CD4-positive, alpha-beta T cell treated with Interleukin-15 for 4 hours (primary cell): ENCODE measurements at regions not wholly inside any gene's neighbourhood (a gene's known extent, or its start where the extent isn't known, plus 50 kb on each side); places are given as distances from the start of the nearest gene placed in this dataset.
"Not testable (repeated sequence)": the region's sequence is repeated elsewhere in the genome, so short reads cannot be mapped to it uniquely, and the experiment has no call there.

Source experiments
- DNase-seq: peaks from one replicate; pipeline ENCODE4 v3.0.0-alpha.2; 2020; ENCODE audit warnings: low spot score

GRCh38 chr6:120355822-120356221 is 978.5 kb downstream of the TBC1D32 start:
- no peak for DNase-seq

GRCh38 chr6:120354452-120355098 is 979.7 kb downstream of the TBC1D32 start:
- no peak for DNase-seq

GRCh38 chr6:120352491-120352890 is 981.8 kb downstream of the TBC1D32 start:
- no peak for DNase-seq

DNA sequence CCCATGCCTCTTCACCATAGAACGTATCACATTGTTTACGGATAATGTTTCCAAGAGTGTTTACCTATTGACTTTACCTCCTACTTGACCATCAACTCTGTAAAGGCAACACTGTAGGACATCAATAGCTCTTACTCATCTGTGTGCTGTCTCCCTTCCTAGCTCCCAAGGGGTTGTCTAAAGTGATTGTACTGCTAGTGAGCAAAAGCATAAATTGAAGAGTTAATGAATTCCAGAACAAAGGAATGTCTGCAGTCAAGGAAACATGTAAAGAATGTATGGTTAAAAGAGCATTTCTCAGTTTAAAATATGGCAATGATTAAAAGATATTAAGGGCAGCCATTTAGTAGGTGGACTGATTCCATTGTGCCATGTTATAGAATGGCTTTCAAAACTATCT is 985.4 kb downstream of the TBC1D32 start:
- no peak for DNase-seq

DNA sequence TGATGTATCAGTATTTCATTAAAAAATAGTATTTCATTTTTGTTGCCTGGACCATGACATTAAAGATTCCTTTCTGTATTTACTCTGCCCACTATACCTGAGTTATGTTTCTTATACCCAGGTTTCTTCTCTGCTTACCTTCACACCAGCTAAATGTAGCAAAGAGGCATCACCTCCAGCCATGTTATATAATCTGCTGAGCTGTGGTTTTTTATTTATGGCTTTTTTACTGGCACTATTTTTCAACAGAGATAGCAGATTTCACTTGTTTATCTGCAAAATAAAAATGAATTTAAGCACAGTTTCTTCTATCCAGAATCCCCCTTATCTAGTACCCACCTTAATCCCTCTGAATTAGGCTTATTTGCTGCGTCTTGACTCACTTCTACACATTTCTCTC is 979.0 kb upstream of the MAN1A1 start:
- no peak for DNase-seq

DNA sequence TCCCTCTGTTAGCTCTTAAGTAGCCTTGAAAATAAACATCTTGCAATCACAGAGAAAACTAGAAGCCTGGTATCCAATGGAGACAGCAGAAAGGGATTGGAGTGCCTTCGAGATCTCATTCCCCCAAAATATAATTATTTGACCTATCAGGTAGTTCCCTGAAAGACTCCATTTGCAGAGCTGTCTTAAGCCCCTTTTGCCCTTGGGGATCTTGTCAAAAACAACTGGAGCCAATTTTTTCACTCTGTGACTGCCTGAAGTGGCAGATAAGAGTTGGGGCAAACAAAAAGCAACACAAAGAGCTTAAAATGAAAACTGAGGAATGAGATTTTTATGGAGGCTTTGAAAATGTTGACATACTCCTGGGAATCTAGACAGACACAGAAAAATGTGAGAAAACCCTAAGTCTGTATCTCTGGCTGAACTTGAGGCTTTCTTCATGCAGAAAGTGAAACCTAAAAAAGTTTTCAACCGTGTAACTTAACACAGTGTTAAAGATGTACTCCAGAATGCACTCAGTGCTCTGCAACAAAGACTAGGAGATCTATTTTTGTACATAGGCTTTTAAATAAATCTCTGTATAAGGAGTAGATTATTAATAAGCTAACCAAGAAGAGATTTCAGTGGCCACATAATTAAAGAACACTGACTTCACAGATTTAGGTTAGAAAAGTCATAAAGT is 971.1 kb upstream of the MAN1A1 start:
- DNase-seq: no peak

- no peak for DNase-seq
Measured at GRCh38 chr6:120304223-120304622, 954.7 kb upstream of the MAN1A1 start.

GRCh38 chr6:120303527-120303926 is 954.0 kb upstream of the MAN1A1 start:
- no peak for DNase-seq

- DNase-seq: no peak
Measured at GRCh38 chr6:120302041-120302440, 952.5 kb upstream of the MAN1A1 start.

DNA sequence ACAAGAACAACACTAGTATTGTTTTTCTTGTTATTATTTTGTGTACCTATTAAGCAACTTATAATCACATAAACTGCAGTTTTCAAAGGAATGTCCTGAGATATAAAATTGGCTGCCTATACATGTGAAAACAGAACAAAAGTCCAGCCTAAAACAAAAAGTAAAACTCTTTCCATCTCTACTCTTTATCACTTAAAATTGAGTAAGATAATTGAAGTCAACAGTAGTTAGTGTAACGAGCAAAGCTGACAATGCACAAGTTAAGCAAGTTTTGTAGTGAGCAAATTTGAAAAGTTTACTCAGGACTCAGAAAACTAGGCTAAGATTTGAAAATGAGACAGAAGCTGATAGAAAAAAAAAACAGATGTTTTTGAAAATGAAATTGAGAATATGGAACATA is 941.4 kb upstream of the MAN1A1 start:
- no peak for DNase-seq

DNA sequence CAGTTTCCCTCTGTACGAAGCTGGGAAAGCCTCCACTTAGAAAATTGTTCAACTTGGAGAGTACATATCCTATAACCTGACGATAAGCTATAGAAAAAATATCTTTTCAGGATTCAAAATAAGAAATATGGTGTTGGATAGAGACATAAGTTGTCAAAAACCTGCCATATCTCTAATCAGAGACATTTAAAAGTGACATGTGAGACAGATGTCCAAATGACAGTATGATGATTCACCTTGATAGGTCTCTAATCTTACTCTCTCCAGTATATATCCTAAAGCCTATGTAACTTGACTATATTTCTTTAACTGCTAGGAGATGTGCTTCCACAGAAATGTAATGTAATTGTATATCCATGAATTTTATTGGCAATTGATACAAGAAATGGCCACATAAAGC is 932.4 kb upstream of the MAN1A1 start:
- DNase-seq: no peak

- no peak for DNase-seq
Measured at GRCh38 chr6:120279466-120280167, 930.1 kb upstream of the MAN1A1 start.

DNA sequence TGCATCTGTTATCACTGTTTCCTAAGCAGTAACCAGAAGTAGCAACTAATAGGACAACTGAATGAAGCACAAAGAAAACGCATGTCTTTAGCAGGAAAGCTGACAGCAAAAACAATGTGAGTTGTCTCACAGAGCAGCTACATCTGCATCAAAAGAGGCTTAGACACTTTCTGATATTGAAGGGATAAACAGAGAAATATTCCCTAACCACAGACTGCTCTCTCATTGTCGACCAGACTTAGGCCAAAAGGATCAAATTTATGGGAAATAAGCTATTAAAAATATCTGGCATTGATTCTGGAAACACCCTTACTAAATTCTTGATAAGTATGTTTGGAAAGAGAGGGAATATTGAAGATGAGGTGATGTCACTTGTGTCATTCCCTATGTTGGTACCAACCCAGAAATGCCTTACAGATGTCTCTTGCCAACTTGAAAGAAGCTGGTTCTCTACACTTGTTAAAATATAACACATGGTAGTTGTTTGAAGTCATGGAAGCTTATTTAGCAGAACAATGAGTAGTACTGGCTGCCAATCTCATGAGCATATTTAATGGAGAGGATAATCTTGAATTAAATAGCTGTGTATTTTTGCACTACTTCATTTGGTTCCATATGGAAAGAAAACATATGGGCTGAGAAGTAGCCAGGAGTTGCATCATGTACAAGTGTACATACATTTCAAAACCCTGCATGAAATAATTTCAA is 929.3 kb upstream of the MAN1A1 start:
- DNase-seq: no peak

GRCh38 chr6:120274547-120274946 is 925.0 kb upstream of the MAN1A1 start:
- no peak for DNase-seq

GRCh38 chr6:120273411-120273810 is 923.9 kb upstream of the MAN1A1 start:
- no peak for DNase-seq

GRCh38 chr6:120272038-120272437 is 922.5 kb upstream of the MAN1A1 start:
- no peak for DNase-seq

DNA sequence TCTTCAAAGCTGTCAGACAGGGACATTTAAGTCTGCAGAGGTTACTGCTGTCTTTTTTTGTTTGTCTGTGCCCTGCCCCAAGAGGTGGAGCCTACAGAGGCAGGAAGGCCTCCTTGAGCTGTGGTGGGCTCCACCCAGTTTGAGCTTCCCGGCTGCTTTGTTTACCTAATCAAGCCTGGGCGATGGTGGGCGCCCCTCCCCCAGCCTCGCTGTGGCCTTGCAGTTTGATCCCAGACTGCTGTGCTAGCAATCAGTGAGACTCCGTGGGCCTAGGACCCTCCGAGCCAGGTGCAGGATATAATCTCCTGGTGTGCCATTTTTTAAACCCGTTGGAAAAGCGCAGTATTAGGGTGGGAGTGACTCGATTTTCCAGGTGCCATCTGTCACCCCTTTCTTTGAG is 918.7 kb upstream of the MAN1A1 start:
- not testable (repeated sequence) for DNase-seq

DNA sequence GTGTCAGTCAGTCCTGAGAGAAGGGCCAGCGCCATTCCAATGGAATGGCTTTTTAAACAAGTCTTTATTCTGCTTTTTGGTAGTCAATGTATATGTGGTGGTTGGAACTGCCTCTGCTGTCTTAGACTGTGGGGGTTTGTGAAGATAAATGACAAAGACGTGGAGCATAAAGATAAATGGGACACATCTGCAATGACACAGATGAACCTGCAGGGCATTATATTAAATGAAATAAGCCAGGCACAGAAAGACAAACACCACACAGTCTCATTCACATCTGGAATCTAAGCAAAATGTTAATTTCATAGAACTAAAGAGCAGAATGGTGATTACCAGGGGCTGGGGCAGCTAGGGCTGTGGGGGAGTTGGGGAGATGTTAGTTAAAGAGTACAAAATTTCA is 912.8 kb upstream of the MAN1A1 start:
- no peak for DNase-seq

DNA sequence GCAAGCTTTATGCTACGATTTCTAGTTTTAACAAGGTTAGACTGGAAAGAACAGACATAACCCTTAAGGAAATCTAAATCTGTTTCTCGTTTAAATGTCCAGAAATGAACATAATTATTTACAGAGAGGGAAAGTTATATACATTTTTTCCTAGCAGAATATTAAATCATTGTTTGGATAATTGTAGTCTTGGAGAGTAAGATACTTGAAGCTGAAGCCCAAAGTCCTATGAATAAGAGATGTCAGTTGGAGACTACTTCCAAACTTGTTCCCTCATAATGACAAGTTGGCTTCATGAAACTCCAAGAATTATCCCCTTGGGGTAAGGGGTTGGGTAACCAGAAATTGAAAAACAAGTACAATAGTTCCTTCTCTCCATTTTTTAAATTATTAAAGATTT is 911.1 kb upstream of the MAN1A1 start:
- no peak for DNase-seq

- DNase-seq: no peak
Measured at GRCh38 chr6:120254651-120255050, 905.1 kb upstream of the MAN1A1 start.

DNA sequence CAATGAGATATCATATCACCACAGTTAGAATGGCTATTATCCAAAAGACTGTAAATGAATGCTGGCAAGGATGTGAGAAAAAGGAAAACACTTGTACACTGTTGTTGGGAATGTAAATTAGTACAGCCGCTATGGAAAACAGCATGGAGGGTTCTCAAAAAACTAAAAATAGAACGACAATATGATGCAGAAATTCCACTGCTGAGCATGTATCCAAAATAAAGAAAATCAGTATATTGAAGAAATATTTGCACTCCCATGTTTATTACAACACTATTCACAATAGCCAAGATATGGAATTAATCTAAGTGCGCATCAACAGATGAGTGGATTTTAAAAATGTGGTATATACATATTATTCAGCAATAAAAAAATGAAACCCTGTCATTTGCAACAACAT is 898.9 kb upstream of the MAN1A1 start:
- no peak for DNase-seq

DNA sequence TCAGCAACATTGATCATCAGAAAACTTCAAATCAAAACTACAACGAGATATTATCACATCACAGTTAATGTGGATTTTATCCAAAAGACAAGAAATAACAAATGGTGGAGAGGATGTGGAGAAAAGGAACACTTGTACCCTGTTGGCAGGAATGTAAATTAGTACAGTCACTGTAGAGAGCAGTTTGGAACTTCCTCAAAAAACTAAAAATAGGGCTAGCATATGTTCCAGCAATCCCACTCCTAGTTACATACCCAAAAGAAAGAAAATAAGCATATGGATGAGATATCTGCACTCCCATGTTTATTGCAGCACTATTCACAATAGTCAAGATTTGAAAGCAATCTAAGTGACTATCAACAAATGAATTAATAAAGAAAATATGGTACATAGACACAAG is 887.7 kb upstream of the MAN1A1 start:
- no peak for DNase-seq

DNA sequence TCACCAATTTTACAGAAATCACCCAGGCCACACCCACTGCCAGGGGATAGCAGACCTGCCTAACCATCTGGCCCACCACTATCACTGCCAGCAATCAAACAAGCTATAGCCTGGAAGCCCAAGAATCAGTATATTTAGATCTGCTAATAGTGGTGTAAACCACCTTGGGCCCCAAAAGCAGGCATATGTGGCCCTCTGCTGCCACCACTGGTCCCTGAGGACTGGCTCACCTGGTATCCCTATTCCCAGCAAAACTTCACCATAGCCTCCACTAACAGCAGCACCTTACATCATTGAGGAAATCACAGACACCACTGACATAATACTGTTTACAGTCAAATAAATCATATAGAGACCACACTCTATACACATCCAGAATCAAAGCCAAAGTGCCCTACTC is 880.4 kb upstream of the MAN1A1 start:
- no peak for DNase-seq
